Heart right ventricle (tissue), 16 donors: ENCODE measurements at regions not wholly inside any gene's neighbourhood (a gene's known extent, or its start where the extent isn't known, plus 50 kb on each side); places are given as distances from the start of the nearest gene placed in this dataset.

Experiments
- ATAC-seq, 8 donors: fragments of 200-7000 bp; cut with Tn5 transposase; one replicate each; pipeline ENCODE4 v1.9.1; 2020; ENCODE audit warnings: mild to moderate bottlenecking in 8 of 8, moderate library complexity in 8 of 8, moderate number of reproducible peaks in 1 of 8
- DNase-seq, 2 donors: peaks; one replicate each; pipeline ENCODE4 v3.0.0-alpha.2; 2020
- H3K27ac ChIP-seq, 10 donors: fragments of 200-600 bp; sonication (generic) in 2 of 10; one replicate each; pipeline versions ENCODE4 v1.5.0 to v1.8.0; 2020 to 2022; ENCODE audit warnings: mild to moderate bottlenecking in 3 of 10
- H3K27me3 ChIP-seq, 7 donors: fragments of 200-600 bp; one replicate each; pipeline ENCODE4 v1.8.0; 2021 to 2022; ENCODE audit warnings: mild to moderate bottlenecking in 2 of 7
- H3K36me3 ChIP-seq, 9 donors: fragments of 200-600 bp; sonication (generic) in 1 of 9; one replicate each; pipeline versions ENCODE4 v1.5.0 to v1.8.0; 2020 to 2022; ENCODE audit warnings: mild to moderate bottlenecking in 2 of 9
- H3K4me1 ChIP-seq, 9 donors: fragments of 200-600 bp; sonication (generic) in 1 of 9; one replicate each; pipeline versions ENCODE4 v1.5.0 to v1.8.0; 2020 to 2022; ENCODE audit warnings: mild to moderate bottlenecking in 4 of 9
- H3K4me3 ChIP-seq, 10 donors: fragments of 200-600 bp; sonication (generic) in 2 of 10; one replicate each; pipeline versions ENCODE4 v1.5.0 to v1.8.0; 2020 to 2022; ENCODE audit warnings: mild to moderate bottlenecking in 7 of 10, moderate library complexity in 2 of 10
- H3K9me3 ChIP-seq, 11 donors: fragments of 200-600 bp in 10 of 11; sonication (generic) in 2 of 11; one replicate each; pipeline versions ENCODE4 v1.5.0 to v1.8.0; 2013 to 2022; ENCODE audit warnings: mild to moderate bottlenecking in 2 of 11, control low read depth in 1 of 11, moderate library complexity in 1 of 11
- WGBS, 2 donors: extraction: QIAGEN DNeasy Blood & Tissue Kit; methylation state at CpG; one replicate each; pipeline ENCODE4 v1.1.7; 2013; ENCODE audit warnings: inconsistent platforms in 1 of 2; 5-methylcytosine and 5-hydroxymethylcytosine counted together
- intact Hi-C, 10 donors: fragments of 100-400 bp; cut with DNase I; formaldehyde crosslinking; loops; one replicate each; pipeline versions ENCODE4 v1.11.1 to v1.14.2; 2022
- TF ChIP-seq, protein P1 (sequence below), 9 donors: fragments of 200-600 bp; sonication (generic) in 2 of 9; IDR thresholded peaks; one replicate each; pipeline versions ENCODE4 v1.5.0 to v1.8.0; 2021 to 2022; ENCODE audit warnings: antibody characterized with exemption in 9 of 9, mild to moderate bottlenecking in 5 of 9, moderate library complexity in 1 of 9
- donor health status: Arrhythmogenic right ventricular cardiomyopathy.
- donor health status: ischemic (EF 13 %, LVEDD 7.1; RV severe dilation, severe dysfunction).
- donor health status: healthy with polysubstance abuse.
- donor health status: DM: no; HTN: yes; CAD: no.
- donor health status: DM: no; HTN: no; CAD: no.
- donor health status: ischemic (EF 25% LVEDD 6.9; RV normal size, moderate dysfunction).
- donor health status: ischemic (EF 25% LVEDD 5.7; RV mildly dilated, moderate dysfunction).
- donor health status: healthy.
- donor health status: DM: yes; HTN: yes; CAD: no.
- donor health status: Ischemic cardiomyopathy.
- donor health status: ischemic (EF 35%, LVEDD 5.7; RV mildly dilated, moderate dysfunction).
- donor health status: nonischemic (EF 11% LVEDD 7.7; RV severe dilation, severe dysfunction).
- donor health status: DM: yes; HTN: yes; CAD: no.
- donor health status: PGD.
- donor health status: ischemic (EF 29% LVEDD 5.4; RV normal size, mild dysfunction).
- donor health status: nonischemic (EF 23%, LVEDD 6.1; RV moderate dilation, normal function).

DNA sequence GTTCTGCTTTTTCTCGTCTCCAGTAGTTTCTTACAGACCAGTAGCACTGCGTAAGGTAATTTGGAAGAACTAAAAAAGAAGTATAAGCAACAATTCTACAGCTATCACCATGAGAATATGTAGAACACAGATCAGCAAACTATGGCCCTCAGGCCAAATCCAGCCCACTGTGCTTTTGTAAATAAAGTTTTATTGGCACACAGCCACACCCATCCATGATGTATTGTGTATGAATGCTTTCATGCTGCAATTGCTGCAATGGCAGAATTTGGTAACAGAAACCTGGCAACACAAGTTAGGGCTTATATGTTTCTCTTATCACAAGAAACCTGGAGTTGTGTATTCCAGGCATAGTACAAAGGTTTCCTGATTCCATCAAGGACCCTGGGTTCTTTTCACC, 386.8 kb upstream of the TSHZ2 start:
- TF ChIP-seq, protein P1, sequence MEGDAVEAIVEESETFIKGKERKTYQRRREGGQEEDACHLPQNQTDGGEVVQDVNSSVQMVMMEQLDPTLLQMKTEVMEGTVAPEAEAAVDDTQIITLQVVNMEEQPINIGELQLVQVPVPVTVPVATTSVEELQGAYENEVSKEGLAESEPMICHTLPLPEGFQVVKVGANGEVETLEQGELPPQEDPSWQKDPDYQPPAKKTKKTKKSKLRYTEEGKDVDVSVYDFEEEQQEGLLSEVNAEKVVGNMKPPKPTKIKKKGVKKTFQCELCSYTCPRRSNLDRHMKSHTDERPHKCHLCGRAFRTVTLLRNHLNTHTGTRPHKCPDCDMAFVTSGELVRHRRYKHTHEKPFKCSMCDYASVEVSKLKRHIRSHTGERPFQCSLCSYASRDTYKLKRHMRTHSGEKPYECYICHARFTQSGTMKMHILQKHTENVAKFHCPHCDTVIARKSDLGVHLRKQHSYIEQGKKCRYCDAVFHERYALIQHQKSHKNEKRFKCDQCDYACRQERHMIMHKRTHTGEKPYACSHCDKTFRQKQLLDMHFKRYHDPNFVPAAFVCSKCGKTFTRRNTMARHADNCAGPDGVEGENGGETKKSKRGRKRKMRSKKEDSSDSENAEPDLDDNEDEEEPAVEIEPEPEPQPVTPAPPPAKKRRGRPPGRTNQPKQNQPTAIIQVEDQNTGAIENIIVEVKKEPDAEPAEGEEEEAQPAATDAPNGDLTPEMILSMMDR (IDR thresholded peaks at IDR 0.05), result no peak
- intact Hi-C loops, result no loop called here
- WGBS, 2 donors, result 92 to 100% methylated on average over 2 of the region's 2 CpGs

DNA sequence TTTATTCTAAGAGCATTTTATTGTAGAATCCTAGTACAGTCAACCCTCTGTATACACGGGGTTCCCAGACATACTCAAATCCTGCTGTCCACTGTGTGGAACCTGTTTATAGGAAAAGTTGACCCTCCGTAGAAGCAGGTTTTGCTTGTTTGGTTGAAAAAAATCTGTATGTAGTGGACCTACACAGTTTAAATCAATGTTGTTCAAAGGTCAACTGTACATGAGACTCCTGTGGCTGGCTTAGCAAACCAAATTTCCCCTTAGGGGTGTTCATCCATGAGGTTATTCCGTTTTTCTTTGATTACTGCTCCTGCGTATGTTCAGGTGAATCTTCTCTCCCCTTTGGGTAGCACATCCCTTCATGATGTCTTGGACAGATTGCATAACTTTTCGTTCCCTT, 387.0 kb upstream of the ZFP64 start:
- TF ChIP-seq, protein P1 (IDR thresholded peaks at IDR 0.05), result no peak
- 80 to 81% methylated on average over 5 of the region's 5 CpGs for WGBS, 2 donors
- H3K27me3 ChIP-seq, result no peaks in the 10 kb centered on the region
- H3K36me3 ChIP-seq, result no peaks in the 10 kb centered on the region
- DNase-seq, result no peak
- no peak for ATAC-seq
- peaks cover 0 to 12% (median 0%) of the 10 kb centered on the region in 11 donors for H3K9me3 ChIP-seq
- intact Hi-C loops, result loop anchor here in 1 of 10 donors (2.0 kb wide), 1 partner anchor 56 kb away; no protein-coding TSS in a partner anchor
- no peak overlapping the region for H3K4me3 ChIP-seq
- no peaks in the 10 kb centered on the region for H3K4me1 ChIP-seq
- no peak overlapping the region for H3K27ac ChIP-seq

More for the DNA sequence above, 386.8 kb upstream of the TSHZ2 start:
- Histone ChIP-seq H3K4me3 (no peak overlapping the region), H3K27me3 (no peaks in the 10 kb centered on the region), H3K9me3 (peaks cover 0 to 3% (median 0%) of the 10 kb centered on the region in 11 donors), H3K36me3 (no peaks in the 10 kb centered on the region), H3K4me1 (no peaks in the 10 kb centered on the region), H3K27ac (no peak overlapping the region)
- no peak for ATAC-seq
- DNase-seq, result no peak

DNA sequence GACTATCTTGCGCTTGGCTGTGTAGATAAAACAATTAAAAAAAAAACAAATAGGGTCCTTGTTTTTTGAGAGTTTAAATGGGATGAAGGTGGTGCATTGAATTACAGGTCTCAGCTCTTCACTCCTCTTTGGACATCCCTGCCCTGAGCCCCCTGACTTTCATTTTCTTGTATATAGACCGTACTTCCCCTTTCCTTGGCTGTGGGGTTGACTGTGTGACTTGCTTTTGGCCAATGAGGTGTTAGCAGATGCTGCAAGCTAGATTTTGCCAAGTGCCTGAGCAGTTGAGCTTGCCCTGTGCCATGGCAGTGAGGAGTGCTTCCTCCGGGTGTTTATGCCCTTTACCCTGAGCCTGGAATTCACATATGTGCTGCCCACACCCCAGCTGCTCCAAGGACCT, 386.1 kb upstream of the ZFP64 start:
- TF ChIP-seq, protein P1 (IDR thresholded peaks at IDR 0.05), result no peak
- 90 to 91% methylated on average over 3 of the region's 3 CpGs for WGBS, 2 donors
- DNase-seq (no peak), ATAC-seq (no peak)
- no peaks in the 10 kb centered on the region for H3K27me3 ChIP-seq
- H3K4me3 ChIP-seq, result no peak overlapping the region
- H3K9me3 ChIP-seq, result peaks cover 0 to 12% (median 0%) of the 10 kb centered on the region in 11 donors
- intact Hi-C loops, result loop anchor here in 1 of 10 donors (2.0 kb wide), 1 partner anchor 55 kb away; no protein-coding TSS in a partner anchor
- H3K27ac ChIP-seq, result no peak overlapping the region
- no peaks in the 10 kb centered on the region for H3K36me3 ChIP-seq
- no peaks in the 10 kb centered on the region for H3K4me1 ChIP-seq

DNA sequence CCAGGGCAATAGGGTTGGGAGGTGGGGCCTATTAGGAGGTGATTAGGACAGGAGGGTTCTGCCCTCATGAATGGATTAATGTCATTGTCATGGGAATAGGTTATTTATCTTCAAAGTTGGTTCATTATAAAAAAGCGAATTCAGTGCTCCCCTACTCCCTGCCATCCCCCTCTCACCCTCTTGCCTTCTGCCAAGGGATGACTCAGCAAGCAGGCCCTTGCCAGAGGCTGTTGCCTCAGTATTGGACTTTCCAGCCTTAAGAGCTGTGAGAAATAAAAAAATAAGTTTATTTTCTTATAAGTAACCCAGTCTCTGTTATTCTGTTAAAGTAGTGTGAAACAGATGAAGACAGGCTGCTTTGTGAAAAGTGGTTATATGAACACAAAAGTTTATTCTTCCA, 381.1 kb upstream of the ZFP64 start:
- Histone ChIP-seq H3K4me1 (no peaks in the 10 kb centered on the region), H3K27me3 (no peaks in the 10 kb centered on the region), H3K36me3 (no peaks in the 10 kb centered on the region), H3K4me3 (no peak overlapping the region), H3K9me3 (peaks cover 0 to 12% (median 0%) of the 10 kb centered on the region in 11 donors), H3K27ac (no peak overlapping the region)
- TF ChIP-seq, protein P1 (IDR thresholded peaks at IDR 0.05), result no peak
- intact Hi-C loops, result no loop called here
- DNase-seq (no peak), ATAC-seq (no peak)
- WGBS, 2 donors, result 79 to 90% methylated on average over 1 of the region's 1 CpG
